HG03442 (cell line): ENCODE measurements at regions not wholly inside any gene's neighbourhood (a gene's known extent, or its start where the extent isn't known, plus 50 kb on each side); places are given as distances from the start of the nearest gene placed in this dataset.

ENCODE experiments used
- ATAC-seq: cut with Tn5 transposase; IDR thresholded peaks from one replicate; pipeline ENCODE4 v1.9.1; 2021; ENCODE audit warnings: mild to moderate bottlenecking, moderate library complexity; ENCODE audit not compliant: unreplicated experiment

GRCh38 chr18:60146220-60146960 lies 226.2 kb downstream of the MC4R start:
- ATAC-seq, result peak; percentile 89

GRCh38 chr18:60145776-60146175 lies 226.8 kb downstream of the MC4R start:
- ATAC-seq, result peak; percentile 27

GRCh38 chr18:60134806-60135205 lies 235.0 kb downstream of the PMAIP1 start:
- no peak for ATAC-seq

- no peak for ATAC-seq
Observed at GRCh38 chr18:60130284-60130683, 230.5 kb downstream of the PMAIP1 start.

GRCh38 chr18:60123031-60123430 lies 223.2 kb downstream of the PMAIP1 start:
- no peak for ATAC-seq

- ATAC-seq, result no peak
Observed at GRCh38 chr18:60122339-60122738, 222.5 kb downstream of the PMAIP1 start.

- ATAC-seq, result no peak
Observed at GRCh38 chr18:60120231-60120750, 220.5 kb downstream of the PMAIP1 start.

- no peak for ATAC-seq
Observed at GRCh38 chr18:60117321-60117720, 217.5 kb downstream of the PMAIP1 start.

- no peak for ATAC-seq
Observed at GRCh38 chr18:60113396-60113795, 213.6 kb downstream of the PMAIP1 start.

- ATAC-seq, result no peak
Observed at GRCh38 chr18:60112369-60112768, 212.6 kb downstream of the PMAIP1 start.

- ATAC-seq, result no peak
Observed at GRCh38 chr18:60111525-60111924, 211.7 kb downstream of the PMAIP1 start.

GRCh38 chr18:60110836-60111235 lies 211.0 kb downstream of the PMAIP1 start:
- ATAC-seq, result no peak

GRCh38 chr18:60100778-60101177 lies 201.0 kb downstream of the PMAIP1 start:
- no peak for ATAC-seq

GRCh38 chr18:60099709-60100108 lies 199.9 kb downstream of the PMAIP1 start:
- ATAC-seq, result no peak

GRCh38 chr18:60096428-60096827 lies 196.6 kb downstream of the PMAIP1 start:
- no peak for ATAC-seq

- no peak for ATAC-seq
Observed at GRCh38 chr18:60092073-60092472, 192.3 kb downstream of the PMAIP1 start.

GRCh38 chr18:60090170-60090569 lies 190.4 kb downstream of the PMAIP1 start:
- ATAC-seq, result no peak

GRCh38 chr18:60082790-60083189 lies 183.0 kb downstream of the PMAIP1 start:
- ATAC-seq, result no peak

GRCh38 chr18:60082282-60082681 lies 182.5 kb downstream of the PMAIP1 start:
- ATAC-seq, result no peak

- no peak for ATAC-seq
Observed at GRCh38 chr18:60075477-60075876, 175.7 kb downstream of the PMAIP1 start.

- no peak for ATAC-seq
Observed at GRCh38 chr18:60070631-60071030, 170.8 kb downstream of the PMAIP1 start.

GRCh38 chr18:60069145-60069544 lies 169.3 kb downstream of the PMAIP1 start:
- ATAC-seq, result no peak
